Stimulated activated naive CD8-positive, alpha-beta T cell treated with anti-CD3 and anti-CD28 coated beads, Interleukin-15, amount 100 ng/mL, for 72 hours (primary cell): ENCODE measurements at regions not wholly inside any gene's neighbourhood (a gene's known extent, or its start where the extent isn't known, plus 50 kb on each side); places are given as distances from the start of the nearest gene placed in this dataset.

Experiments used
- ATAC-seq: fragments of 150-1000 bp; cut with Tn5 transposase; 2 replicates; pipeline ENCODE4 v1.10.0; 2021; ENCODE audit warnings: mild to moderate bottlenecking, moderate library complexity
- DNase-seq, 2 donors: peaks; one replicate each; pipeline ENCODE4 v3.0.0; 2021 to 2022
- H3K27ac Mint-ChIP-seq, 2 donors: one replicate each; pipeline ENCODE4 v1.8.0; 2022; ENCODE audit warnings: mild to moderate bottlenecking in 2 of 2, mixed read lengths in 2 of 2, moderate library complexity in 2 of 2
- H3K27me3 Mint-ChIP-seq: one replicate; pipeline ENCODE4 v1.8.0; 2022; ENCODE audit warnings: mixed read lengths
- H3K4me1 Mint-ChIP-seq: one replicate; pipeline ENCODE4 v1.8.0; 2022; ENCODE audit warnings: mild to moderate bottlenecking, mixed read lengths
- H3K4me3 Mint-ChIP-seq, 2 donors: one replicate each; pipeline ENCODE4 v1.8.0; 2022; ENCODE audit warnings: mild to moderate bottlenecking in 2 of 2, mixed read lengths in 2 of 2, moderate library complexity in 1 of 2
- H3K9me3 Mint-ChIP-seq, 2 donors: one replicate each; pipeline ENCODE4 v1.8.0; 2022; ENCODE audit warnings: mixed read lengths in 2 of 2

- H3K4me3 Mint-ChIP-seq: no peak overlapping the region
- peaks cover 26% of the 10 kb centered on the region for H3K27me3 Mint-ChIP-seq
- no peaks in the 10 kb centered on the region for H3K9me3 Mint-ChIP-seq
- no peak for DNase-seq
- no peak overlapping the region for H3K27ac Mint-ChIP-seq
- no peak for ATAC-seq
- H3K4me1 Mint-ChIP-seq: no peaks in the 10 kb centered on the region
These were observed 65.3 kb upstream of the CDKN3 start for GRCh38 chr14:54331516-54331915.

GRCh38 chr14:54332490-54332889 lies 64.3 kb upstream of the CDKN3 start:
- peaks cover 26% of the 10 kb centered on the region for H3K27me3 Mint-ChIP-seq
- H3K27ac Mint-ChIP-seq: no peak overlapping the region
- no peak for DNase-seq
- H3K4me3 Mint-ChIP-seq: no peak overlapping the region
- no peak for ATAC-seq
- H3K4me1 Mint-ChIP-seq: no peaks in the 10 kb centered on the region
- H3K9me3 Mint-ChIP-seq: no peaks in the 10 kb centered on the region

- no peak for ATAC-seq
- no peak overlapping the region for H3K4me3 Mint-ChIP-seq
- H3K27ac Mint-ChIP-seq: no peak overlapping the region
- DNase-seq: no peak
- no peaks in the 10 kb centered on the region for H3K9me3 Mint-ChIP-seq
- H3K4me1 Mint-ChIP-seq: no peaks in the 10 kb centered on the region
- peaks cover 30% of the 10 kb centered on the region for H3K27me3 Mint-ChIP-seq
These were observed 63.3 kb upstream of the CDKN3 start for GRCh38 chr14:54333511-54333910.

DNA sequence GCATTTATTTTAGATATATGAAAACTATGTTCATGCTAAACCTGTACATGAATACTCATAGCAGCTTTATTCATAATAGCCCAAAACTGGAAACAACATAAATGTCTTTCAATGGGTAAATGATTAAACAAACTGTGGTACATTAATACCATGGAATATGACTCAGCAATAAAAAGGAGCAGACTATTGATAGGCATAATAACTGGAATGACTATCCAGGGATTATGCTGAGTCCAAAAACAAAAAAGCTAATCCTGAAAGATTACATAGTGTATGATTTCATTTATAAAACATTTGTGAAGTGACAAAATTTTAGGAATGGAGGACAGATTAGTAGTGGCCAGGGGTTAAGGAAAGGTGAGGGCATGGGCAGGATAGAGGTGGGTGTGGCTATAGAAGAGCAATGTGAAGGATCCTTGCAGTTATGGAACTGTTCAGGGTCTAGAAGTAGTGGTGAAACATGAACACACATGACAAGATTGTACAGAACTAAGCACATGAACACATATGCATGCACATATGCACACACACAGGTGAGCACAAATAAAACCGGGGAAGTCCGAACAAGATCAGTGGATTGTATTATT lies 61.1 kb upstream of the CDKN3 start:
- Mint-ChIP-seq H3K4me3 (no peak overlapping the region), H3K9me3 (no peaks in the 10 kb centered on the region), H3K27ac (no peak overlapping the region), H3K27me3 (peaks cover 16% of the 10 kb centered on the region), H3K4me1 (no peaks in the 10 kb centered on the region)
- ATAC-seq (no peak), DNase-seq (no peak)

DNA sequence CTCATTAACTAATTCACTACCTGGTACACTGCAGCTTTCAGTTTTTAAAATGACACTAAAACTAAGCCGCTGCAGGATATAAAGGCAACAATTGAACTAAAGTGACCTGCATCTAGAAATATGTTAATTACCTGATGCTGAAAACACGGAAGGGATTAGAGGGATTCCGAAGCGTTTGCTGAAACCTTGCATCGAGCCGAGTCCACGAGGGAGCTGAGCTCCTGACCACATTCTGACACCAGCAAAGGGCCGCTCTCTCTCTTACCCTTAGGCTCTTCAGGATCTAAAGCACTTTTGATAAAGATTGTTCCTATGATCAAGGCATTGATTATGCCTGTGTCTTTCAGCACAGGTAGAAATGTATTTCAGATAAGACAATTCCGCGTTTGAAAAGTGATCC lies 59.5 kb upstream of the CDKN3 start:
- Mint-ChIP-seq H3K27me3 (peaks cover 16% of the 10 kb centered on the region), H3K4me3 (no peak overlapping the region), H3K9me3 (no peaks in the 10 kb centered on the region), H3K27ac (no peak overlapping the region), H3K4me1 (no peaks in the 10 kb centered on the region)
- DNase-seq (no peak), ATAC-seq (no peak)

DNA sequence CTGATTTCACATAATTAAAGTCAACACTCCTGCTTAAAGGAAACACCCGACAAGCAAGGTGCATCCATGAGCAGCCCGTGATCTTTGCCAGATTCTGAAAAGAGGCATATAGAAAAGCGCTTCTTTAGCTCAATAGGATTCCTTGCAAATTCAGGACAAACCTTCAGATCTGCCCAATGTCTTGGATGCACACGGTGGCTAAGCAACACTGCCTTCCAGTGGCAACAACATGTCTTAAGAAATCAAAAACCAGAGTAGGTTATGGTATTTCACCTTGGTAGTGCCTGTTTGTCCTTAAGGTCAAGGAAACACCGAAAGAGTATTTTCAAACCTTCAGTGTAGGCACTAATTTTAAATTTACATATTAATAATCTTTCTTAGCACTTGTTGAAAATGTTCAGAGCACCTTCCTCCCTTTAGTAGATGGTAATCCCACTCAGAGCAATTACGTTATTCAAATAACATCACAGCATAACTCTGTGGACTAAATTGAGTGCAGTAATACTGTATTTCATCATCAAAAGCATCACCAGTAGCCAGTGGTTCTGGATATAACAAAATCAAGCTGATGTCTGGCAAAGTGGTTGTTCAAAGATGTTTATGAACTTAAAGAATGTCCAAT lies 58.0 kb upstream of the CDKN3 start:
- DNase-seq: no peak
- Mint-ChIP-seq H3K27me3 (peaks cover 8% of the 10 kb centered on the region), H3K9me3 (no peaks in the 10 kb centered on the region), H3K4me3 (no peak overlapping the region), H3K4me1 (no peaks in the 10 kb centered on the region), H3K27ac (no peak overlapping the region)
- ATAC-seq: no peak

DNA sequence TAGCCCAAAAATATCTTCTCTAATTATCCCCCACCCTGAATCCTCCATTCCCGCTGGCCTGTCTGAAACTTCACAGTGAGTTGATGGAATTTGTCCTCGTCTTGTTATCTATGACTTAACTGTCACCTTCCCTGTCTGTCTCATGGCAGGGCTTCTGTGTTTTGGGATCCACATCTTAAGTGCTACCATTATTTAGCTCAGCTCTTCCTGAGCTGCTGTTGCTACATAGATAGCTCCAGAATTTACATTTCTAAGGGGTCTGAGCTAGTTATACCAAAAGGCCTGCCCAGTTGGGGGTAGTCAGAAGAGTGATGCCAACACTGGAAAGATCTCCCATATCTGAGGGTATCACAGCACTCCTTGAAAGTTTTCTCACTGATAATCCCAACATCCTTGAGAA lies 57.0 kb upstream of the CDKN3 start:
- peaks cover 8% of the 10 kb centered on the region for H3K27me3 Mint-ChIP-seq
- ATAC-seq (no peak), DNase-seq (no peak)
- H3K4me1 Mint-ChIP-seq: no peaks in the 10 kb centered on the region
- H3K4me3 Mint-ChIP-seq: no peak overlapping the region
- H3K27ac Mint-ChIP-seq: no peak overlapping the region
- H3K9me3 Mint-ChIP-seq: no peaks in the 10 kb centered on the region

DNA sequence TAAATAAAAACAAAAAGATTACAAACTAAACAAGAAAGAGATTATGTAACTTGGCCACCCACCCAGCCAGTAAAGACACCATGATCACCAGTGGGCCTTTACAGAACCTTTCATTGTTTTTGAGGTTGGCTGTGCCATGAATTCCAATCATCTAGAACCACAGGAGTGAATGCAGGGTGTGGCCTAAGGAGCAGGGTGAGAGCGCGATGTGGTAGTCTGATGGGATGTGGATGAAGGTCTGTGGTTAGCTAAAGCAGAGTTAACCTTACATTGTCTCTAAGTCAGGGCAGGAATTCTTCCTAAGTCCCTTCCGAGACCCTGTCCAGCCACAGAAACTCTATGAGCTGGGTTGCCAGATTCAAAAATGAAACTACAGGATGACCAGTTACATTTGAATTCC lies 54.0 kb upstream of the CDKN3 start:
- Mint-ChIP-seq H3K27ac (no peak overlapping the region), H3K27me3 (peaks cover under 1% of the 10 kb centered on the region), H3K4me1 (no peaks in the 10 kb centered on the region), H3K4me3 (no peak overlapping the region), H3K9me3 (no peaks in the 10 kb centered on the region)
- DNase-seq: no peak
- no peak for ATAC-seq

- ATAC-seq (no peak), DNase-seq (no peak)
- H3K27me3 Mint-ChIP-seq: peaks cover 4% of the 10 kb centered on the region
- no peaks in the 10 kb centered on the region for H3K9me3 Mint-ChIP-seq
- H3K4me3 Mint-ChIP-seq: no peak overlapping the region
- H3K27ac Mint-ChIP-seq: no peak overlapping the region
- no peaks in the 10 kb centered on the region for H3K4me1 Mint-ChIP-seq
These were observed 53.3 kb upstream of the CDKN3 start for GRCh38 chr14:54343272-54344121.

DNA sequence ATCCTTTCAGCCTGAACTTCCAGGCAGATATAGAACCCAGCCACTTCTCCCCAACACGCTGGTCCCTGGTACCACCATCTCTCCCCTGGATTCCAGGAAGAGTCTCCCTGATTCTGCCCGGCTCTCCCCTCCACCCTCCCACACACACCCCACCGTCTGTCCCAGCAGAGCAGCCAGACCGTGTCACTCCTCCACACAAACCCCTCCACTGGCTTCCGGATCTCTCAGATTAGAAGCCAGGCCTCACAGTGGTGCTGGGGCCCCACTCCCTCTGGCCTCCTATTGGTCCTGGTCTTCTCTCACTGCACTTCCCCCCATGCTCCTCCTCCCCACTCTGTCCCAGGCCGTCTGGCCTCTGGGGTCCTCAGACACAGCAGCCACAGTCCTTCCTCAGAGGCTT lies 52.4 kb upstream of the CDKN3 start:
- H3K9me3 Mint-ChIP-seq: no peaks in the 10 kb centered on the region
- peak overlapping the region; percentile 0 to 11 for H3K27ac Mint-ChIP-seq
- peaks cover 14% of the 10 kb centered on the region for H3K27me3 Mint-ChIP-seq
- ATAC-seq (peak; percentile 35), DNase-seq (no peak)
- no peaks in the 10 kb centered on the region for H3K4me1 Mint-ChIP-seq
- H3K4me3 Mint-ChIP-seq: no peak overlapping the region

DNA sequence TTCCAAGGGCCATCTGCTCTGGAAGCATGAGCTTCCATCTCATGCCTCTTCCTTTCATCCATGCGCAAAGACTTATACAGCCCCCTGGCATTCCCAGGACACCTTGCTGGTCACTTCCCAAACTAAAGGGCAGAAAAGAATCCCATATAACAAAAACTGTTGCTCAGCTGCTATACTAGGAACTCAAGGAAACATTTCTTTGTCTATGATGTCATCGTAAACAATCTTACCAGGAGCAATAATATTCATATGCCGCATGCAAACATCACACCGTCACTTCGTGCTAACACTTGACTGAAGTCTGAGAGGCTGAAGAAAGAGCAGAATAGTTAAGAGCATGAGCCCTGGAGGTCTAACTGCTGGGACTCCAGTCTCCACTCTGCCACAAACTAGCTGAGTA lies 50.5 kb upstream of the CDKN3 start:
- H3K4me3 Mint-ChIP-seq: no peak overlapping the region
- ATAC-seq (no peak), DNase-seq (no peak)
- H3K4me1 Mint-ChIP-seq: no peaks in the 10 kb centered on the region
- H3K27me3 Mint-ChIP-seq: peaks cover 31% of the 10 kb centered on the region
- no peak overlapping the region for H3K27ac Mint-ChIP-seq
- no peaks in the 10 kb centered on the region for H3K9me3 Mint-ChIP-seq
